Activated CD4-positive, alpha-beta T cell treated with anti-CD3 and anti-CD28 coated beads, Interleukin-2, Interleukin-6, amounts not matched to agents 100 ng/mL and 50 ng/mL, durations not matched to agents 16 hours and 8 hours (primary cell): ENCODE measurements at regions not wholly inside any gene's neighbourhood (a gene's known extent, or its start where the extent isn't known, plus 50 kb on each side); places are given as distances from the start of the nearest gene placed in this dataset.
"Not testable (repeated sequence)": the region's sequence is repeated elsewhere in the genome, so short reads cannot be mapped to it uniquely, and the experiment has no call there.

Source experiments
- DNase-seq: peaks from one replicate; pipeline ENCODE4 v3.0.0-alpha.2; 2020

- no peak for DNase-seq
Measured at GRCh38 chr5:38143384-38143783, 115.0 kb upstream of the EGFLAM start.

GRCh38 chr5:38141665-38142064 lies 116.7 kb upstream of the EGFLAM start:
- DNase-seq = no peak

- DNase-seq = no peak
Measured at GRCh38 chr5:38138574-38138973, 119.8 kb upstream of the EGFLAM start.

- no peak for DNase-seq
Measured at GRCh38 chr5:38135486-38136039, 122.8 kb upstream of the EGFLAM start.

- no peak for DNase-seq
Measured at GRCh38 chr5:38134810-38135209, 123.5 kb upstream of the EGFLAM start.

GRCh38 chr5:38134294-38134693 lies 124.1 kb upstream of the EGFLAM start:
- DNase-seq = not testable (repeated sequence)

- DNase-seq = no peak
Measured at GRCh38 chr5:38131686-38132085, 126.7 kb upstream of the EGFLAM start.

GRCh38 chr5:38124321-38124720 lies 134.0 kb upstream of the EGFLAM start:
- DNase-seq = no peak

- peak; percentile 19 for DNase-seq
Measured at GRCh38 chr5:38121420-38121819, 136.9 kb upstream of the EGFLAM start.

- DNase-seq = no peak
Measured at GRCh38 chr5:38119836-38120235, 138.5 kb upstream of the EGFLAM start.

- no peak for DNase-seq
Measured at GRCh38 chr5:38117784-38118479, 140.4 kb upstream of the EGFLAM start.

GRCh38 chr5:38115318-38115827 lies 143.0 kb upstream of the EGFLAM start:
- DNase-seq = no peak

- DNase-seq = no peak
Measured at GRCh38 chr5:38113880-38114279, 144.5 kb upstream of the EGFLAM start.

- DNase-seq = no peak
Measured at GRCh38 chr5:38113456-38113855, 144.9 kb upstream of the EGFLAM start.

- no peak for DNase-seq
Measured at GRCh38 chr5:38112938-38113337, 145.4 kb upstream of the EGFLAM start.

GRCh38 chr5:38110130-38110529 lies 148.2 kb upstream of the EGFLAM start:
- no peak for DNase-seq

GRCh38 chr5:38107096-38107495 lies 151.3 kb upstream of the EGFLAM start:
- no peak for DNase-seq

GRCh38 chr5:38105801-38106200 lies 152.6 kb upstream of the EGFLAM start:
- no peak for DNase-seq

- DNase-seq = no peak
Measured at GRCh38 chr5:38105231-38105570, 153.2 kb upstream of the EGFLAM start.

- DNase-seq = no peak
Measured at GRCh38 chr5:38104497-38105230, 153.7 kb upstream of the EGFLAM start.

- no peak for DNase-seq
Measured at GRCh38 chr5:38101897-38102296, 156.5 kb upstream of the EGFLAM start.

GRCh38 chr5:38099205-38100168 lies 158.9 kb upstream of the EGFLAM start:
- DNase-seq = no peak

- no peak for DNase-seq
Measured at GRCh38 chr5:38094889-38095288, 163.5 kb upstream of the EGFLAM start.
